MM.1S (cell line): ENCODE measurements at regions not wholly inside any gene's neighbourhood (a gene's known extent, or its start where the extent isn't known, plus 50 kb on each side); places are given as distances from the start of the nearest gene placed in this dataset.

Source experiments
- DNase-seq: peaks from one replicate; pipeline ENCODE4 v3.0.0-alpha.2; 2015
- H2AFZ ChIP-seq: fragments of 300-600 bp; sonication (generic); 2 replicates; pipeline ENCODE4 v1.6.0; 2016; ENCODE audit warnings: antibody characterized with exemption, low read length
- H3F3A ChIP-seq: fragments of 300-600 bp; sonication (generic); 2 replicates; pipeline ENCODE4 v1.6.1; 2016; ENCODE audit warnings: mild to moderate bottlenecking, antibody characterized with exemption, low read length, moderate library complexity, mixed read lengths; ENCODE audit not compliant: insufficient read depth
- H3K27ac ChIP-seq: fragments of 300-600 bp; sonication (generic); 2 replicates; pipeline ENCODE4 v1.5.1; 2016; ENCODE audit warnings: mild to moderate bottlenecking, low read length
- H3K27me3 ChIP-seq: fragments of 300-600 bp; sonication (generic); replicated peaks from 2 replicates; pipeline ENCODE4 v1.6.0; 2016; ENCODE audit warnings: low read length; ENCODE audit not compliant: insufficient read depth
- H3K36me3 ChIP-seq: fragments of 300-600 bp; sonication (generic); replicated peaks from 2 replicates; pipeline ENCODE4 v1.6.1; 2016; ENCODE audit warnings: mild to moderate bottlenecking, low read length, mixed read lengths; ENCODE audit not compliant: insufficient read depth
- H3K4me1 ChIP-seq: fragments of 300-600 bp; sonication (generic); 2 replicates; pipeline ENCODE4 v1.6.1; 2016; ENCODE audit warnings: low read length, mixed read lengths
- H3K4me2 ChIP-seq: fragments of 300-600 bp; sonication (generic); 2 replicates; pipeline ENCODE4 v1.6.0; 2016; ENCODE audit warnings: low read depth, low read length
- H3K4me3 ChIP-seq: fragments of 300-600 bp; sonication (generic); 2 replicates; pipeline ENCODE4 v1.5.1; 2016; ENCODE audit warnings: low read length, mixed read lengths
- H3K79me2 ChIP-seq: fragments of 300-600 bp; sonication (generic); 2 replicates; pipeline ENCODE4 v1.6.1; 2016; ENCODE audit warnings: mixed run types, low read length, mixed read lengths
- H3K9ac ChIP-seq: fragments of 300-600 bp; sonication (generic); 2 replicates; pipeline ENCODE4 v1.6.1; 2016; ENCODE audit warnings: low read length, mixed read lengths
- H3K9me2 ChIP-seq: fragments of 300-600 bp; sonication (generic); replicated peaks from 2 replicates; pipeline ENCODE4 v1.6.1; 2016; ENCODE audit warnings: mild to moderate bottlenecking, low read length, mixed read lengths; ENCODE audit not compliant: insufficient read depth
- H3K9me3 ChIP-seq: fragments of 300-600 bp; sonication (generic); replicated peaks from 2 replicates; pipeline ENCODE4 v1.6.1; 2016; ENCODE audit warnings: mild to moderate bottlenecking, low read length, mixed read lengths; ENCODE audit not compliant: insufficient read depth
- H4K20me1 ChIP-seq: fragments of 300-600 bp; sonication (generic); 2 replicates; pipeline ENCODE4 v1.6.1; 2016; ENCODE audit warnings: mild to moderate bottlenecking, low read length, moderate library complexity, mixed read lengths; ENCODE audit not compliant: insufficient read depth
- EZH2 ChIP-seq: fragments of 300-600 bp; sonication (generic); optimal IDR thresholded peaks from 2 replicates; pipeline ENCODE3; 2017; ENCODE audit warnings: low read depth, mild to moderate bottlenecking, antibody characterized with exemption, low read length, mixed read lengths
- EZH2phosphoT487 ChIP-seq: fragments of 300-600 bp; sonication (generic); IDR thresholded peaks from 2 replicates; pipeline ENCODE4 v1.6.1; 2018; ENCODE audit warnings: antibody characterized with exemption, low read length
- TF ChIP-seq, protein P1 (sequence below): fragments of 300-600 bp; sonication (generic); IDR thresholded peaks from 2 replicates; pipeline ENCODE4 v1.5.1; 2016; ENCODE audit warnings: antibody characterized with exemption, low read length, mixed read lengths

DNA sequence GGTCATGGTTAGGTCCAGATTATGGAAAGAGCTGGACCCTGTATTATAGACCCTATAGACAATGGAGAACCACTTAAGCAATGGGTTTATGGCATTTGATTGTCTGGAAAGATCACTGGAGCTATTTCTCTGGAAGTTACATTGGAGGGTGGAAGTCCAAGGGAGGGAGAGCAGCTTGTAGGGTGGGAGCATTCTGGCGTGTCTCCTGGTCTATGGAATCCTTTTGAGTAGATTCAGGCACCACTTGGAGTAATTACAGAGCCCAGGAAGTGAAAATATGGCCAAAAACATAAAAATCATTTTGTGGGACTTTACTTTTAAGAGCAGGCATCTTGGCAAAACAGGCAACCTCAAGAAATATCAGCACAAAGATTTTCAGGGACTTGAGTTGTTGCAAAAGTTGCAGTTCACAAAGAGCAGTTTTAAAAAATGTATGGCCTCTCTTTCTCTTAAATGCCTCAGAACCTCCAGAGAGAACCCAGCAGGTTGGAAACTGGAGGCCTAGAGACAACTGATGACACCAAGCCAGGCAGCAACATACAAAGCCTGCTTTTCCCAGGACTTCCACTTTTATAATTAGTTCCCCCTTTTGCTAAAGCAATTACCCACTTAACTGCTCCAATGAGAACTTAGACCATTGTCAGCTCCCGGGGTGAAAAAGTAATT, 331.0 kb downstream of the MYCN start:
- Histone ChIP-seq H3K9me2 (no peaks in the 10 kb centered on the region), H3K9me3 (no peaks in the 10 kb centered on the region), H3K27me3 (no peaks in the 10 kb centered on the region), H3K4me3 (no peak overlapping the region), H3K4me2 (no peak overlapping the region), H4K20me1 (no peaks in the 10 kb centered on the region), H2AFZ (no peak overlapping the region), H3F3A (no peaks in the 10 kb centered on the region), H3K79me2 (no peaks in the 10 kb centered on the region), H3K36me3 (no peaks in the 10 kb centered on the region), H3K27ac (no peak overlapping the region), H3K9ac (no peak overlapping the region), H3K4me1 (no peaks in the 10 kb centered on the region)
- DNase-seq = no peak
- TF ChIP-seq EZH2phosphoT487 = no peak
- TF ChIP-seq EZH2 = no peak
- TF ChIP-seq, protein P1, sequence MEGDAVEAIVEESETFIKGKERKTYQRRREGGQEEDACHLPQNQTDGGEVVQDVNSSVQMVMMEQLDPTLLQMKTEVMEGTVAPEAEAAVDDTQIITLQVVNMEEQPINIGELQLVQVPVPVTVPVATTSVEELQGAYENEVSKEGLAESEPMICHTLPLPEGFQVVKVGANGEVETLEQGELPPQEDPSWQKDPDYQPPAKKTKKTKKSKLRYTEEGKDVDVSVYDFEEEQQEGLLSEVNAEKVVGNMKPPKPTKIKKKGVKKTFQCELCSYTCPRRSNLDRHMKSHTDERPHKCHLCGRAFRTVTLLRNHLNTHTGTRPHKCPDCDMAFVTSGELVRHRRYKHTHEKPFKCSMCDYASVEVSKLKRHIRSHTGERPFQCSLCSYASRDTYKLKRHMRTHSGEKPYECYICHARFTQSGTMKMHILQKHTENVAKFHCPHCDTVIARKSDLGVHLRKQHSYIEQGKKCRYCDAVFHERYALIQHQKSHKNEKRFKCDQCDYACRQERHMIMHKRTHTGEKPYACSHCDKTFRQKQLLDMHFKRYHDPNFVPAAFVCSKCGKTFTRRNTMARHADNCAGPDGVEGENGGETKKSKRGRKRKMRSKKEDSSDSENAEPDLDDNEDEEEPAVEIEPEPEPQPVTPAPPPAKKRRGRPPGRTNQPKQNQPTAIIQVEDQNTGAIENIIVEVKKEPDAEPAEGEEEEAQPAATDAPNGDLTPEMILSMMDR = no peak

DNA sequence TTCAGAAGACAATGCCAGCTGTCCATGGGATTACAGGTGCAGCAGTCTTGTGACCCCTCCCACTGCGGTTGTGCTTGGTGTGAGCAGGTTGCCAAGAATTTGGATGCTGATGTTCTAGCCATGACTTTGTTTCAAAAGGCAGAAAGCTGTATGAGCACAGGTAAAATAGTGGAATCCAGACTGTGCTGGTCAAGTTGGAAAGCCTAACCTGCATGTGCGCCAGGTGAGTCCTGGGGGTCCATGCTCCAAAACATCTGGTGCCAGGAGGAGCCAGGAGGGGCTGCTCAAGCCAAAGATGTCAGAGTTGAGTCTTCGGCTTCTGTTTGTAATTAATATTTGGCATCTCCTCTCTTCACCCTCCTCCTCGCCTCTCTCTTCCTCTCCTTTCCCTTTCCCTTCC, 330.1 kb downstream of the MYCN start:
- Histone ChIP-seq H2AFZ (no peak overlapping the region), H3K4me1 (no peaks in the 10 kb centered on the region), H3K4me3 (no peak overlapping the region), H3K4me2 (no peak overlapping the region), H3K9me3 (no peaks in the 10 kb centered on the region), H3K9ac (no peak overlapping the region), H3K79me2 (no peaks in the 10 kb centered on the region), H3K27me3 (no peaks in the 10 kb centered on the region), H3K27ac (no peak overlapping the region), H4K20me1 (no peaks in the 10 kb centered on the region), H3K9me2 (no peaks in the 10 kb centered on the region), H3K36me3 (no peaks in the 10 kb centered on the region), H3F3A (no peaks in the 10 kb centered on the region)
- no peak for DNase-seq
- TF ChIP-seq EZH2phosphoT487 = no peak
- TF ChIP-seq, protein P1 = no peak
- TF ChIP-seq EZH2 = no peak

DNA sequence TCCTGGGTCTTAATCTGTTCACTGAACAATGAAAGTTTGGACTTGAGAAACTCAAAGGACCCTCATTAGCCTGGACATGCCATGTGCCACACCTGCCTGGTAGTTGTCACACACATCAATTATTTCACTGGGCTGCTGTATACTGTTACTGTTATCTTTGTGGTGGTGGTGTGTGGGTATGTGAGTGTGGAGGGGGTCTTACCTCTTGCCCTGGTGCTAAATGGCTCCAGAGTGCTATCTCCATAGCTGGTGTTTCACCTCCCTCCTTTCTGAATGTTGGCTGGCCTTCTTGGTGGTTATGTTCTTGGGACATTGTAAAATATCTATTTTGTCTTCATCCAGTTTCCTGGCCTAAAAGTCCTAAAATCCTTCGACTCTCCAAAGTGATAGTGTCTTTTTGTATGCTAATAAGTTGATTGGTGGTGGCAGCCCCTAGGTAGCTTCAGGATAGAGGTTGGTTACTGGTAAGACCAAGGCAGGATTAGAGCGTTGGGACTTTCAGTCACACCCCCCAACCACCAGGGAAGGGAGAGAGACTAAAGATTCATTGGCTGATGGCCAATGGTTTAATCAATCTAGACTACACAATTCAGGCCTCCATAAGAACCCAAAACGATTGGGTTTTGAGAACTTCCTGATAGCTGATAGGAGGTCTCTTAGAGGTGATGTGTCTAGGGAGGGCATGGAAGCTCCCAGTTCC, 328.1 kb downstream of the MYCN start:
- H3K9me2 ChIP-seq = no peaks in the 10 kb centered on the region
- H3K27me3 ChIP-seq = no peaks in the 10 kb centered on the region
- no peaks in the 10 kb centered on the region for H4K20me1 ChIP-seq
- no peaks in the 10 kb centered on the region for H3K79me2 ChIP-seq
- H3F3A ChIP-seq = no peaks in the 10 kb centered on the region
- no peak overlapping the region for H3K4me2 ChIP-seq
- no peak overlapping the region for H2AFZ ChIP-seq
- no peak for TF ChIP-seq EZH2
- no peak for TF ChIP-seq EZH2phosphoT487
- TF ChIP-seq, protein P1 = no peak
- no peak overlapping the region for H3K27ac ChIP-seq
- no peak overlapping the region for H3K4me3 ChIP-seq
- no peak overlapping the region for H3K9ac ChIP-seq
- no peaks in the 10 kb centered on the region for H3K36me3 ChIP-seq
- no peaks in the 10 kb centered on the region for H3K4me1 ChIP-seq
- no peaks in the 10 kb centered on the region for H3K9me3 ChIP-seq
- no peak for DNase-seq
